Stomach (tissue), 8 donors: ENCODE measurements at regions not wholly inside any gene's neighbourhood (a gene's known extent, or its start where the extent isn't known, plus 50 kb on each side); places are given as distances from the start of the nearest gene placed in this dataset.
A peak's percentile ranks its signal among the peaks of the same experiment; 100 is the strongest.
"Not testable (repeated sequence)": the region's sequence is repeated elsewhere in the genome, so short reads cannot be mapped to it uniquely, and the experiment has no call there.

Experiments used
- DNase-seq, 2 donors: peaks; one replicate each; pipeline versions ENCODE4 v3.0.0 to v3.0.0-alpha.2; 2013 to 2019
- H3K27ac ChIP-seq, 5 donors: fragments of 200-600 bp in 4 of 5; sonication (generic) in 4 of 5; one replicate each; pipeline ENCODE4 v1.5.1; 2013 to 2019; ENCODE audit warnings: mild to moderate bottlenecking in 1 of 5, moderate library complexity in 1 of 5
- H3K27me3 ChIP-seq, 3 donors: fragments of 200-600 bp; sonication (generic); one replicate each; pipeline ENCODE4 v1.5.1; 2017 to 2019; ENCODE audit warnings: mixed run types in 1 of 3
- H3K36me3 ChIP-seq, 4 donors: fragments of 200-600 bp; sonication (generic); 1 replicate in 3 of 4; 2 replicates in 1 of 4; pipeline ENCODE4 v1.5.1; 2016 to 2019
- H3K4me1 ChIP-seq, 4 donors: fragments of 200-600 bp; sonication (generic); one replicate each; pipeline ENCODE4 v1.5.1; 2016 to 2019
- H3K4me3 ChIP-seq, 4 donors: fragments of 200-600 bp; sonication (generic) in 3 of 4; one replicate each; pipeline ENCODE4 v1.5.1; 2016 to 2019; ENCODE audit warnings: mild to moderate bottlenecking in 1 of 4
- H3K9me3 ChIP-seq, 4 donors: fragments of 200-600 bp; sonication (generic); one replicate each; pipeline ENCODE4 v1.5.1; 2016 to 2019
- EP300 ChIP-seq: sonication (generic); formaldehyde crosslinking; IDR thresholded peaks from one replicate; pipeline ENCODE4 v1.6.1; 2017; ENCODE audit warnings: antibody characterized with exemption
- POLR2A ChIP-seq, 4 donors: fragments of 450-650 bp; IDR thresholded peaks; one replicate each; pipeline ENCODE4 v1.6.1; 2016; ENCODE audit warnings: antibody characterized with exemption in 4 of 4, control low read depth in 2 of 4, mild to moderate bottlenecking in 1 of 4, moderate library complexity in 1 of 4
- POLR2AphosphoS5 ChIP-seq, 3 donors: sonication (generic); formaldehyde crosslinking; IDR thresholded peaks; one replicate each; pipeline ENCODE4 v1.6.1; 2016; ENCODE audit warnings: antibody characterized with exemption in 3 of 3
- WGBS, 5 donors: extraction: QIAGEN DNeasy Blood & Tissue Kit in 3 of 5; methylation state at CpG; one replicate each; pipeline versions ENCODE4 v1.1.5 to v1.1.7; 2013 to 2018; 5-methylcytosine and 5-hydroxymethylcytosine counted together
- intact Hi-C: fragments of 100-400 bp; cut with DNase I; formaldehyde crosslinking; loops from one replicate; pipeline ENCODE4 v1.15.1; 2023; ENCODE audit warnings: low total_unique reads
- TF ChIP-seq, protein P1 (sequence below), 7 experiments: fragments of 450-650 bp in 4 of 7; fragments of 200-600 bp in 3 of 7; sonication (generic) in 3 of 7; IDR thresholded peaks; one replicate each; pipeline ENCODE4 v1.5.1; 2016 to 2019; ENCODE audit warnings: antibody characterized with exemption in 7 of 7, control low read depth in 2 of 7, mild to moderate bottlenecking in 1 of 7
- donor health status: healthy with polysubstance abuse.
- donor health status: Bipolar disorder and iron deficiency.
- donor health status: healthy.

DNA sequence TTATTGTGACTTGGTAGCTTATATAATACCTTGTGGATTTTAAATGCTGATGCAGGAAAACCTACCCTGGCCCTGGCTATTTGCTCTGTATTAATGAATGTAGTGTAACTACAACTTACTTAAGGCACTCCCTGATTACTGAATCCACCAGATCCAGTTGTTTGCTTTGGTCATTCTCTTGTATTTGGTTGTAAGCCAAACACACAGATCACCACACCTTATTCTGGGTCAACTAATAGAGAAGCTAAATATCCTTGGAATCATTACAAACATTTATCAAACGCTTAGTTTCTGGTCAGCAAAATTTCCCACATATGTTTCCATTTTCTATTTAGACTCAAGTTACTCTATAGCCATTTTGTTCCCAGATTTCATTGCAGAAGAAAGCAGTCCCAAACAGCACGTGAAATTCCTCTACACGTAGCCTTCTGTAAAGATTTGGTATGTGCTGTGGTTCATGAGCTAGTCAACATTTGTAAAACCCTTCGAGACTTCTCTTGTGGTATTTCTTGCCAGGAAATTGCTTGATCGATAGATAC lies 322.6 kb downstream of the MEX3B start:
- no peaks in the 10 kb centered on the region for H3K9me3 ChIP-seq
- TF ChIP-seq POLR2A (IDR thresholded peaks at IDR 0.05): no peak
- TF ChIP-seq, protein P1, sequence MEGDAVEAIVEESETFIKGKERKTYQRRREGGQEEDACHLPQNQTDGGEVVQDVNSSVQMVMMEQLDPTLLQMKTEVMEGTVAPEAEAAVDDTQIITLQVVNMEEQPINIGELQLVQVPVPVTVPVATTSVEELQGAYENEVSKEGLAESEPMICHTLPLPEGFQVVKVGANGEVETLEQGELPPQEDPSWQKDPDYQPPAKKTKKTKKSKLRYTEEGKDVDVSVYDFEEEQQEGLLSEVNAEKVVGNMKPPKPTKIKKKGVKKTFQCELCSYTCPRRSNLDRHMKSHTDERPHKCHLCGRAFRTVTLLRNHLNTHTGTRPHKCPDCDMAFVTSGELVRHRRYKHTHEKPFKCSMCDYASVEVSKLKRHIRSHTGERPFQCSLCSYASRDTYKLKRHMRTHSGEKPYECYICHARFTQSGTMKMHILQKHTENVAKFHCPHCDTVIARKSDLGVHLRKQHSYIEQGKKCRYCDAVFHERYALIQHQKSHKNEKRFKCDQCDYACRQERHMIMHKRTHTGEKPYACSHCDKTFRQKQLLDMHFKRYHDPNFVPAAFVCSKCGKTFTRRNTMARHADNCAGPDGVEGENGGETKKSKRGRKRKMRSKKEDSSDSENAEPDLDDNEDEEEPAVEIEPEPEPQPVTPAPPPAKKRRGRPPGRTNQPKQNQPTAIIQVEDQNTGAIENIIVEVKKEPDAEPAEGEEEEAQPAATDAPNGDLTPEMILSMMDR (IDR thresholded peaks at IDR 0.05): no peak
- TF ChIP-seq EP300: no peak
- TF ChIP-seq POLR2AphosphoS5 (IDR thresholded peaks at IDR 0.05): no peak
- DNase-seq: peak in 1 of 2 donors; percentile 13
- H3K4me1 ChIP-seq: peaks cover 0 to 30% (median 12%) of the 10 kb centered on the region in 4 donors
- H3K4me3 ChIP-seq: no peak overlapping the region
- H3K36me3 ChIP-seq: no peaks in the 10 kb centered on the region
- 47 to 64% (median 49%) methylated on average over 5 of the region's 5 CpGs for WGBS, 5 donors
- H3K27me3 ChIP-seq: no peaks in the 10 kb centered on the region
- intact Hi-C loops: no loop called here
- H3K27ac ChIP-seq: no peak overlapping the region

DNA sequence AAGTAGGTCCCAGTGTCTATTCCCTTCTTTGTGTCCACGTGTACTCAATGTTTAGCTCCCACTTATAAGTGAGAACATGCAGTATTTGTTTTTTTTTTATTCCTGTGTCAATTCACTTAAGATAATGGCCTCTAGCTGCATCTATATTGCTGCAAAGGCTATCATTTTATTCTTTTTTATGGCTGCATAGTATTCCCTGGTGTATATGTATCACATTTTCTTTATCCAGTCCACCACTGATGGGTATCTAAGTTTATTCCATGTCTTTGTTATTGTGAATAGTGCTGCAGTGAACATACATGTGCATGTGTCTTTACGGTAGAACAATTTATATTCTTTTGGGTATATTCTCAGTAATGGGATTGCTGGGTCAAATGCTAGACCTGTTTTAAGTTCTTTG lies 329.4 kb downstream of the MEX3B start:
- H3K4me3 ChIP-seq, intact Hi-C loops: not testable (repeated sequence)
- WGBS, 5 donors: 85 to 93% (median 88%) methylated on average over 2 of the region's 2 CpGs

DNA sequence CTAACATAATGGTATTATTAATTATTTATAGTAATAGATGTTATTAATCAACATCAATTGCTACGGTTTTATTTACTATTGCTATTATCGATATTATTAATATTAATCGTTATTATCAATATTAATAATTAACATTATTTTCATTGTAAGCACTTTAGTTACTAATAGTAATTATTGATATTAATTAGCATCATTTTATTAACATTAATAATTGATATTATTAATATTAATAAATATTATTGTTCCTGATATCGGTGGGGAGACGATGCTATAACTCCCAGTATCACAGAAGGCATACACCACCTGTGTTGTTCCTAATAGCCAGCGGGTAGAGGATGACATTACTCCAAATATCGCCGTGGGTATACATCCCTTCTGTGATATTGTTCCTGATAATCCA lies 335.5 kb downstream of the MEX3B start:
- no peak overlapping the region for H3K4me3 ChIP-seq
- no peaks in the 10 kb centered on the region for H3K36me3 ChIP-seq
- no peak for TF ChIP-seq POLR2AphosphoS5 (IDR thresholded peaks at IDR 0.05)
- TF ChIP-seq POLR2A (IDR thresholded peaks at IDR 0.05): no peak
- no peak for TF ChIP-seq EP300
- TF ChIP-seq, protein P1 (IDR thresholded peaks at IDR 0.05): no peak
- 94 to 98% (median 96%) methylated on average over 8 of the region's 8 CpGs for WGBS, 5 donors
- H3K27ac ChIP-seq: no peak overlapping the region
- H3K27me3 ChIP-seq: no peaks in the 10 kb centered on the region
- no peaks in the 10 kb centered on the region for H3K4me1 ChIP-seq
- intact Hi-C loops: no loop called here
- DNase-seq: no peak
- no peaks in the 10 kb centered on the region for H3K9me3 ChIP-seq

More for the DNA sequence above, 329.4 kb downstream of the MEX3B start:
- H3K27ac ChIP-seq, H3K4me1 ChIP-seq, H3K9me3 ChIP-seq, DNase-seq, H3K36me3 ChIP-seq, H3K27me3 ChIP-seq: not testable (repeated sequence)

DNA sequence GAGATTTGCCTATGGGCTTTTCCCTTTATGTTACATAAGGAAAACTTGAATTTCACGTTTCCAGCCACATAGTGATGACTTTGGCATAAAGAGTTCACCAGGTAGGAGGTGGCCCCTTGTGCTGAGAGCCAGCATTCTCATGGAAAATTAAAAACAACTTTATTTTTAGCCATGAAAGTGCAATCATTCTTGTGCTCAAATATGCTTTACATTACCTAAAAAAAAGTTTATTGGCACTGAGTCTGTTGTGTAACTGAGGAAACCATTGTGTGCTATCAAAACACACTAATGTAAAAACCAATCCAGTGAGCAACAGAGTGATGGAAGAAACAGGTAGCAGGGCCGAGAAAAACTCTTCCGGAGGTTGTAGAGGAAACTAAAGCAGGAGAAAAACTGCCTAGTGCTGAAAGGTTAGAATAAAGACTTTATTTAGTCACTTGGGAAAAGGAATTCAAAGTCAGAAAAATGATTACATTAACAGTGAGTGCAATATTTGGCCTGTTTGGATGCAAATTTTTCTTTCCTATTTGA lies 332.9 kb upstream of the TMC3 start:
- H3K36me3 ChIP-seq, intact Hi-C loops, H3K4me1 ChIP-seq, H3K4me3 ChIP-seq, H3K27me3 ChIP-seq, H3K27ac ChIP-seq, H3K9me3 ChIP-seq: not testable (repeated sequence)
- WGBS, 5 donors: 37 to 61% (median 56%) methylated on average over 3 of the region's 3 CpGs
- DNase-seq: peak in 1 of 2 donors; percentile 6

DNA sequence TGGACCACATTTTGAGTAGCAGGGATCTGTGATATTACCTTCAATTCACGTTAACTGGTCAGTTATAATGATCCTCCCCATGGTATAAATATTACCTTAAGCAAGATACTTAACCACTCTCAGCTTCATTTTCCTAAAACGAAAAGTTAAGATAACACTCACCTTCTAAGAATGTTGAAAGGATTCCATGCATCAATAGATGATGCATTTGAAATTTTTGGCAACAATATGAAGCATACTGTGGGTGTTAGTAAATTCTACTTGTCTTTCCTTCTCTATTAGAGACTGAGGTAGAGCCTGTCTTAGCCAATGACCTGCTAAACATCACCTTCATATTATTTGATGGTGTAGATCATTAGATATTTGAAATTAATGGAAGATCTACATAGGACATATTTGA lies 331.7 kb upstream of the TMC3 start:
- H3K27me3 ChIP-seq, H3K9me3 ChIP-seq, H3K4me3 ChIP-seq, H3K4me1 ChIP-seq, H3K36me3 ChIP-seq, H3K27ac ChIP-seq, intact Hi-C loops, DNase-seq: not testable (repeated sequence)
- 60 to 85% (median 66%) methylated on average over 2 of the region's 2 CpGs for WGBS, 5 donors

DNA sequence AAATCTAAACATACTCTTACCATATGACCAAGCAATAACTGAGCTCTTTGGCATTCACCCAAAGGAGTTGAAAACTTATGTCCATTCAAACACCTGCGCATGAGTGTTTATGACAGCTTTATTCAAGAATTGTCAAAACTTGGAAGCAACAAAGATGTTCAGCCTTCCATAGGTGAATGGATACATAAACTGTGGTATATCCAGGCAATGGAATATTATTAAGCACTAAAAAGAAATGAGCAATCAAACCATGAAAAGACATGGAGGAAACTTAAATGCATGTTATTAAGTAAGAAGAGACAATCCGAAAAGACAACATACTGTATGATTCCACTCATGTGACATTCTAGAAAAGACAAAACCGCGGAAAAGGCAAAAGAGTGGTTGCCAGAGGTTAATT lies 312.0 kb upstream of the TMC3 start:
- no peaks in the 10 kb centered on the region for H3K27me3 ChIP-seq
- 66 to 96% (median 82%) methylated on average over 4 of the region's 4 CpGs for WGBS, 5 donors
- intact Hi-C loops: no loop called here
- peaks cover 0 to 33% (median 16%) of the 10 kb centered on the region in 4 donors for H3K9me3 ChIP-seq
- no peak for DNase-seq
- no peaks in the 10 kb centered on the region for H3K4me1 ChIP-seq
- TF ChIP-seq POLR2A (IDR thresholded peaks at IDR 0.05) (no peak), POLR2AphosphoS5 (IDR thresholded peaks at IDR 0.05) (no peak), EP300 (no peak)
- TF ChIP-seq, protein P1 (IDR thresholded peaks at IDR 0.05): no peak
- H3K36me3 ChIP-seq: no peaks in the 10 kb centered on the region
- H3K4me3 ChIP-seq: no peak overlapping the region
- H3K27ac ChIP-seq: no peak overlapping the region
